ENCODE measurements at regions not wholly inside any gene's neighbourhood (a gene's known extent, or its start where the extent isn't known, plus 50 kb on each side); places are given as distances from the start of the nearest gene placed in this dataset.

- no peak for DNase-seq (ENCODE audit: low spot score)
These were observed 51.2 kb upstream of the LMO1 start for GRCh38 chr11:8314916-8315315.

DNA sequence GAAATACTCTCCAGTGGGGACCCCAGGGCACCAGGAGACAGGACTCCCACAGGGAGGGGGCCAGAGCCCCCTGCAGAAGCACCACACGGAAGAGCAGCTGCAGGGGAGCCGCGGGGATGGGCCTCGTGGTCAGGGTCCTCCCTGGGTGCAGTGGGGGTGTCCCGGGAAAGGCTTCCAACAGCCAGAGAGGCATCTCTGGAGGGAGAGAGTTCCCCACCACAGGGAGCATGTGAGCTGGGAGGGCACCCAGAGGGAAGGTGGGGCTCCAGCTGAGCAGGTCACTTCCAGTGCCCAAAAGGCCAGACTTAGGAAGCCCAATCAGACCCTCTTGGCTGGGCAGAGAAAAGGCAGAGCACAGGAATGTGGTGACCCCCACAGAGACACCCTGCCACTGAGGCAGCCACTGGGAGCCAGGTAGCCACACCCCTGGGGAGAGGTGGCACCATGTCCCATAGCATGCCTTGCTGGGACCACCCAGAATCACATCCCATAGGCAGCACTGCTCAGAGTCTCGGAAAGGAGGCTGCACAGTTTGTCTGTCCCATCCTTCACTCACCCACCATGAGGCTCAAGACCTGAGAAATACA, 49.9 kb upstream of the LMO1 start:
- Histone ChIP-seq H3K9me3 (no peaks in the 10 kb centered on the region), H3K27me3 (no peaks in the 10 kb centered on the region), H3K36me3 (no peaks in the 10 kb centered on the region), H3K27ac (no peak overlapping the region), H3K4me1 (no peaks in the 10 kb centered on the region), H3K4me3 (no peak overlapping the region)
- TF ChIP-seq, protein P1, sequence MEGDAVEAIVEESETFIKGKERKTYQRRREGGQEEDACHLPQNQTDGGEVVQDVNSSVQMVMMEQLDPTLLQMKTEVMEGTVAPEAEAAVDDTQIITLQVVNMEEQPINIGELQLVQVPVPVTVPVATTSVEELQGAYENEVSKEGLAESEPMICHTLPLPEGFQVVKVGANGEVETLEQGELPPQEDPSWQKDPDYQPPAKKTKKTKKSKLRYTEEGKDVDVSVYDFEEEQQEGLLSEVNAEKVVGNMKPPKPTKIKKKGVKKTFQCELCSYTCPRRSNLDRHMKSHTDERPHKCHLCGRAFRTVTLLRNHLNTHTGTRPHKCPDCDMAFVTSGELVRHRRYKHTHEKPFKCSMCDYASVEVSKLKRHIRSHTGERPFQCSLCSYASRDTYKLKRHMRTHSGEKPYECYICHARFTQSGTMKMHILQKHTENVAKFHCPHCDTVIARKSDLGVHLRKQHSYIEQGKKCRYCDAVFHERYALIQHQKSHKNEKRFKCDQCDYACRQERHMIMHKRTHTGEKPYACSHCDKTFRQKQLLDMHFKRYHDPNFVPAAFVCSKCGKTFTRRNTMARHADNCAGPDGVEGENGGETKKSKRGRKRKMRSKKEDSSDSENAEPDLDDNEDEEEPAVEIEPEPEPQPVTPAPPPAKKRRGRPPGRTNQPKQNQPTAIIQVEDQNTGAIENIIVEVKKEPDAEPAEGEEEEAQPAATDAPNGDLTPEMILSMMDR (IDR thresholded peaks at IDR 0.05), result no peak
- DNase-seq (ENCODE audit: low spot score), result no peak

More at GRCh38 chr11:8314916-8315315, 51.2 kb upstream of the LMO1 start:
- H3K36me3 ChIP-seq, result no peaks in the 10 kb centered on the region
- no peak overlapping the region for H3K4me3 ChIP-seq
- no peak overlapping the region for H3K27ac ChIP-seq
- H3K27me3 ChIP-seq, result no peaks in the 10 kb centered on the region
- no peaks in the 10 kb centered on the region for H3K4me1 ChIP-seq
- TF ChIP-seq, protein P1 (IDR thresholded peaks at IDR 0.05), result no peak
- no peaks in the 10 kb centered on the region for H3K9me3 ChIP-seq

All from right atrium auricular region (tissue), 2 donors.